K562 (cell line): ENCODE measurements at regions not wholly inside any gene's neighbourhood (a gene's known extent, or its start where the extent isn't known, plus 50 kb on each side); places are given as distances from the start of the nearest gene placed in this dataset.

ENCODE experiments used
- HMGXB4 ChIP-seq: sonication (generic); formaldehyde crosslinking; IDR thresholded peaks from 2 replicates; pipeline ENCODE4 v1.8.1; 2023; ENCODE audit warnings: mild to moderate bottlenecking, missing genetic modification reagents
- PBX2 ChIP-seq, 2 experiments: IDR thresholded peaks in 1 of 2; conservative IDR thresholded peaks in 1 of 2; 2 replicates each; pipeline ENCODE4 v1.6.1; 2016; ENCODE audit warnings: low read depth in 2 of 2, mild to moderate bottlenecking in 1 of 2, missing compliant biosample characterization in 1 of 2, missing genetic modification characterization in 1 of 2, moderate library complexity in 1 of 2

DNA sequence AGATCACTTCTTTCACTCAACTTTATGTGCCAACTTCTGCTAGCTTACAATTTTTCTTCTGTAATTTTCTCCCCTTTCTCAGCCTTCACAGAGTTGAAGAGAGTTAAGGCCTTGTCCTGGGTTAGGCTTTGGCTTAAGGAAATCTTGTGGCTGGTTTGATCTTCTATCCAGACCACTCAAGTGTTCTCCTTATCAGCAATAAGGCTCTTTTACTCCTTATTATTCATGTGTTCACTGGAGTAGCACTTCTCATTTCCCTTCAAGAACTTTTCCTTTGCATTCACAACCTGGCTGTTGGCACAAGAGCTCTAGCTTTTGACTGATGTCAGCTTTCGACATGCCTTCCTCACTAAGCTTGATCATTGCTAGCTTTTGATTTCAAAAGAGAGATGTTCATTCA lies 86.9 kb upstream of the ALDH1B1 start:
- TF ChIP-seq HMGXB4 (CRISPR knock-in tag): no peak
- TF ChIP-seq PBX2 (CRISPR knock-in tag; IDR thresholded peaks at IDR 0.05; ENCODE audit: low read depth): no peak
- TF ChIP-seq PBX2 (tag; conservative IDR thresholded peaks at IDR 0.05; ENCODE audit: low read depth): no peak
